ENCODE measurements at regions not wholly inside any gene's neighbourhood (a gene's known extent, or its start where the extent isn't known, plus 50 kb on each side); places are given as distances from the start of the nearest gene placed in this dataset.

DNA sequence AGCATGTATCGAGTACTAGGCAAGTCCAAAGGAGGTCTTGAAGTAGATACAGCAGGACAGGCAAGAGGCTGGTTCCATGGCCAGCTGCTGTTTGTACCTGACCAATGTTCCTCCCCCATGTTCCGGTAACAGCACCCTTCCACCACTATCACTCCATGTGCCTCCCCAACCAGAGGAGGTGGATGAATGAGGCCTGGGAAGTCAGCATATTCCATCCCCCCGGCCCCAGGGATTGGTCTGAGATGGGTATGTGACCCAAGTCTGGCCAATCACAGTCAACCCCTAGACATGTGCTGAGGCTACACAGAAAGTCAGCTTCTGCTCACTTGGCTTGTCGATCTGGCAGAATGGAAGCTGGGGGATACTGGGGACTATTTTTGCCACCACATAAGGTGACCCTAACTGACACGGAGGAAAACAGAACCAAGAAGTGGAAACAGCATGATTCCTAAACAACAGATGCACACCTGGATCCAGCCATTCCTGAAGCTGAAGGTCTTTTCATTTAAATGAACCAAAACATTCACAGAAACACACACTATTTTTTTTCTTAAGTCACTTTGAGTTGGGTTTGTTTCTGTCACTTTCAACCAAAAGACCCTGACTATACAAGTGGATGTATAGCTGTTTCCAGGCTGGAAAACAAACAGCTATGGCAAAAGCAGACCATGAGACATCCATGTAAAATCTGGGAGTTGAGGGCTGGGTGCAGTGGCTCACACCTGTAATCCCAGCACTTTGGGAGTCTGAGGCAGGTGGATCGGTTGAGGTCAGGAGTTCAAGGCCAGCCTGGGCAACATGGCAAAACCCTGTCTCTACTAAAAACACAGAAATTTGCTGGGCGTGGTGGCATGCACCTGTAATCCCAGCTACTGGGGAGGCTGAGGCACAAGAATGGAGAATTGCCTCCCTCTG lies 70.4 kb upstream of the PTPN1 start:
- TF ChIP-seq, protein P1, sequence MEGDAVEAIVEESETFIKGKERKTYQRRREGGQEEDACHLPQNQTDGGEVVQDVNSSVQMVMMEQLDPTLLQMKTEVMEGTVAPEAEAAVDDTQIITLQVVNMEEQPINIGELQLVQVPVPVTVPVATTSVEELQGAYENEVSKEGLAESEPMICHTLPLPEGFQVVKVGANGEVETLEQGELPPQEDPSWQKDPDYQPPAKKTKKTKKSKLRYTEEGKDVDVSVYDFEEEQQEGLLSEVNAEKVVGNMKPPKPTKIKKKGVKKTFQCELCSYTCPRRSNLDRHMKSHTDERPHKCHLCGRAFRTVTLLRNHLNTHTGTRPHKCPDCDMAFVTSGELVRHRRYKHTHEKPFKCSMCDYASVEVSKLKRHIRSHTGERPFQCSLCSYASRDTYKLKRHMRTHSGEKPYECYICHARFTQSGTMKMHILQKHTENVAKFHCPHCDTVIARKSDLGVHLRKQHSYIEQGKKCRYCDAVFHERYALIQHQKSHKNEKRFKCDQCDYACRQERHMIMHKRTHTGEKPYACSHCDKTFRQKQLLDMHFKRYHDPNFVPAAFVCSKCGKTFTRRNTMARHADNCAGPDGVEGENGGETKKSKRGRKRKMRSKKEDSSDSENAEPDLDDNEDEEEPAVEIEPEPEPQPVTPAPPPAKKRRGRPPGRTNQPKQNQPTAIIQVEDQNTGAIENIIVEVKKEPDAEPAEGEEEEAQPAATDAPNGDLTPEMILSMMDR (IDR thresholded peaks at IDR 0.05; ENCODE audit: insufficient read depth, low read length, poor library complexity, severe bottlenecking): no peak
- no peak for TF ChIP-seq EZH2phosphoT487 (conservative IDR thresholded peaks at IDR 0.05; ENCODE audit: low read length)

Data from SU-DHL-6 (cell line).